ENCODE measurements at regions not wholly inside any gene's neighbourhood (a gene's known extent, or its start where the extent isn't known, plus 50 kb on each side); places are given as distances from the start of the nearest gene placed in this dataset.

- intact Hi-C loops (cut with DNase I) = no loop called here
- ATAC-seq (no peak), DNase-seq (no peak)
- Histone ChIP-seq H3K4me1 (no peaks in the 10 kb centered on the region), H3K4me3 (no peak overlapping the region), H3K27me3 (ENCODE audit: insufficient read depth in 3 of 3, low read length in 2 of 3) (no peaks in the 10 kb centered on the region), H3K9me3 (no peaks in the 10 kb centered on the region), H3K36me3 (ENCODE audit: insufficient read depth in 1 of 2, low read depth in 1 of 2) (no peaks in the 10 kb centered on the region), H3K27ac (no peak overlapping the region)
- 83 to 87% (median 86%) methylated on average over 6 of the region's 6 CpGs for WGBS, 3 donors
- no peak for TF ChIP-seq CTCF (IDR thresholded peaks at IDR 0.05)
Observed at GRCh38 chr12:90836689-90837088, 118.3 kb downstream of the CCER1 start.

GRCh38 chr12:90833228-90833627 is 121.7 kb downstream of the CCER1 start:
- intact Hi-C loops (cut with DNase I) = no loop called here
- H3K36me3 ChIP-seq (ENCODE audit: insufficient read depth in 1 of 2, low read depth in 1 of 2) = no peaks in the 10 kb centered on the region
- WGBS, 3 donors = 11 to 29% (median 27%) methylated on average over 2 of the region's 2 CpGs
- DNase-seq (no peak), ATAC-seq (no peak)
- no peak overlapping the region for H3K27ac ChIP-seq
- no peaks in the 10 kb centered on the region for H3K4me1 ChIP-seq
- no peak overlapping the region for H3K4me3 ChIP-seq
- no peak for TF ChIP-seq CTCF (IDR thresholded peaks at IDR 0.05)
- no peaks in the 10 kb centered on the region for H3K27me3 ChIP-seq (ENCODE audit: insufficient read depth in 3 of 3, low read length in 2 of 3)
- H3K9me3 ChIP-seq = no peaks in the 10 kb centered on the region

GRCh38 chr12:90832427-90832826 is 122.5 kb downstream of the CCER1 start:
- no peak overlapping the region for H3K4me3 ChIP-seq
- intact Hi-C loops (cut with DNase I) = no loop called here
- H3K27me3 ChIP-seq (ENCODE audit: insufficient read depth in 3 of 3, low read length in 2 of 3) = no peaks in the 10 kb centered on the region
- no peak for ATAC-seq
- no peak for DNase-seq
- H3K36me3 ChIP-seq (ENCODE audit: insufficient read depth in 1 of 2, low read depth in 1 of 2) = no peaks in the 10 kb centered on the region
- no peaks in the 10 kb centered on the region for H3K4me1 ChIP-seq
- TF ChIP-seq CTCF (IDR thresholded peaks at IDR 0.05) = no peak
- WGBS, 3 donors = 83 to 94% (median 92%) methylated on average over 3 of the region's 3 CpGs
- H3K9me3 ChIP-seq = no peaks in the 10 kb centered on the region
- no peak overlapping the region for H3K27ac ChIP-seq

GRCh38 chr12:90831712-90832111 is 123.3 kb downstream of the CCER1 start:
- no peak for ATAC-seq
- TF ChIP-seq CTCF (IDR thresholded peaks at IDR 0.05) = no peak

DNA sequence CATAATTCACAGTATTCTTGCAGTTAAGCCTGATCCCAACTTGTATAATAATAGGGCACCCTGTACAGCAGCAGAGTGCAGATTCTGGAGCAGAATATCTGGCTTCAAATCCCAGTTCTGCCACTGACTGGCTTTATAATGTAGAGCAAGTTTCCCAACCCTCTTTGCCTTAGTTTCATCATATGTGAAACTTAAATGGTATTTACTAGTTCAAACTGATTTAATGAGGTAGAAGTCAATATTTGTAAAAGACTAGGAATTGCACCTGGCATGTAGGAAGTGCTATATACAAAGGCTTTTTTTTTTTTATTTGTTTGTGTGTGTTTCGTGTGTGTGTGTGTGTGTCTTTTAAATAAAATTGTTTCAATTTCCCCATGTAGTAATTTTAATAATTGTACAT is 125.9 kb downstream of the CCER1 start:
- Histone ChIP-seq H3K4me1 (no peaks in the 10 kb centered on the region), H3K9me3 (no peaks in the 10 kb centered on the region), H3K36me3 (ENCODE audit: insufficient read depth in 1 of 2, low read depth in 1 of 2) (no peaks in the 10 kb centered on the region), H3K4me3 (no peak overlapping the region), H3K27me3 (ENCODE audit: insufficient read depth in 3 of 3, low read length in 2 of 3) (no peaks in the 10 kb centered on the region), H3K27ac (no peak overlapping the region)
- 1 to 92% (median 50%) methylated on average over 1 of the region's 1 CpG for WGBS, 3 donors
- intact Hi-C loops (cut with DNase I) = no loop called here
- ATAC-seq = no peak
- no peak for TF ChIP-seq CTCF (IDR thresholded peaks at IDR 0.05)
- no peak for DNase-seq

More at GRCh38 chr12:90831712-90832111, 123.3 kb downstream of the CCER1 start:
- Histone ChIP-seq H3K9me3 (no peaks in the 10 kb centered on the region), H3K4me1 (no peaks in the 10 kb centered on the region), H3K27me3 (ENCODE audit: insufficient read depth in 3 of 3, low read length in 2 of 3) (no peaks in the 10 kb centered on the region), H3K4me3 (no peak overlapping the region), H3K36me3 (ENCODE audit: insufficient read depth in 1 of 2, low read depth in 1 of 2) (no peaks in the 10 kb centered on the region), H3K27ac (no peak overlapping the region)
- intact Hi-C loops (cut with DNase I) = no loop called here
- no peak for DNase-seq
- 81 to 97% (median 84%) methylated on average over 1 of the region's 1 CpG for WGBS, 3 donors

Data from psoas muscle (tissue), 7 donors.